Caco-2 (cell line): ENCODE measurements at regions not wholly inside any gene's neighbourhood (a gene's known extent, or its start where the extent isn't known, plus 50 kb on each side); places are given as distances from the start of the nearest gene placed in this dataset.

Source experiments
- BruUV-seq: library from RNA; stranded (reverse); fragments of 400-500 nt; replicated peaks from 2 replicates; lab custom pipeline; 2021; lab: Mats Ljungman, UMichigan
- CTCF ChIA-PET: fragments of 300-600 bp; sonication (Branson Sonifier 250); formaldehyde crosslinking; loops from one replicate; lab custom pipeline; 2022; ENCODE audit warnings: antibody characterized with exemption; lab: Charles Lee
- POLR2A ChIA-PET: fragments of 300-600 bp; sonication (Branson Sonifier 250); formaldehyde crosslinking; loops from one replicate; lab custom pipeline; 2022; ENCODE audit warnings: antibody characterized with exemption; lab: Charles Lee
- DNase-seq, 2 experiments: peaks; one replicate each; pipeline versions ENCODE4 v3.0.0 to v3.0.0-alpha.2; 2020 to 2022
- H3K27me3 ChIP-seq: replicated peaks from 2 replicates; pipeline ENCODE4 v1.6.0; 2011; ENCODE audit warnings: low read length; ENCODE audit not compliant: control insufficient read depth, insufficient read depth
- H3K36me3 ChIP-seq: 2 replicates; pipeline ENCODE4 v1.5.1; 2011; ENCODE audit warnings: low read length; ENCODE audit not compliant: control insufficient read depth, insufficient read depth
- H3K4me1 ChIP-seq: fragments of 250-450 bp; sonication (Bioruptor Pico); 2 replicates; pipeline ENCODE4 v1.5.1; 2020; ENCODE audit warnings: mild to moderate bottlenecking
- H3K4me3 ChIP-seq: 2 replicates; pipeline ENCODE4 v1.5.1; 2011; ENCODE audit warnings: low read depth, mild to moderate bottlenecking, control low read depth, low read length
- H3K9me3 ChIP-seq: fragments of 250-450 bp; sonication (Bioruptor Pico); 2 replicates; pipeline ENCODE4 v1.5.1; 2020; ENCODE audit warnings: mild to moderate bottlenecking, moderate library complexity
- H3K27ac Mint-ChIP-seq: one replicate; pipeline ENCODE4 v1.8.0; 2022; ENCODE audit warnings: mixed read lengths; ENCODE audit not compliant: unreplicated experiment
- H3K27me3 Mint-ChIP-seq: one replicate; pipeline ENCODE4 v1.8.0; 2022; ENCODE audit warnings: mixed read lengths; ENCODE audit not compliant: insufficient read depth, unreplicated experiment
- H3K36me3 Mint-ChIP-seq: one replicate; pipeline ENCODE4 v1.8.0; 2022; ENCODE audit warnings: mild to moderate bottlenecking, mixed read lengths; ENCODE audit not compliant: insufficient read depth, unreplicated experiment
- H3K4me1 Mint-ChIP-seq: one replicate; pipeline ENCODE4 v1.8.0; 2022; ENCODE audit warnings: low read depth, mixed read lengths; ENCODE audit not compliant: unreplicated experiment
- H3K4me3 Mint-ChIP-seq: one replicate; pipeline ENCODE4 v1.8.0; 2022; ENCODE audit warnings: mild to moderate bottlenecking, moderate library complexity, mixed read lengths; ENCODE audit not compliant: unreplicated experiment
- H3K9me3 Mint-ChIP-seq: one replicate; pipeline ENCODE4 v1.8.0; 2022; ENCODE audit warnings: mixed read lengths; ENCODE audit not compliant: unreplicated experiment
- intact Hi-C: fragments of 100-400 bp; cut with micrococcal nuclease; formaldehyde crosslinking; loops from one replicate; pipeline ENCODE4 v1.10.0; 2022; ENCODE audit not compliant: unreplicated experiment
- TF ChIP-seq, protein P1 (sequence below), 2 experiments: fragments of 200-600 bp in 1 of 2; IDR thresholded peaks; 1 replicate in 1 of 2; 2 replicates in 1 of 2; pipeline versions ENCODE4 v1.5.1 to v1.8.0; 2011 to 2022; ENCODE audit warnings: antibody characterized with exemption in 1 of 2, control low read depth in 1 of 2, inconsistent platforms in 1 of 2, low read depth in 1 of 2, low read length in 1 of 2, mild to moderate bottlenecking in 1 of 2, moderate library complexity in 1 of 2; ENCODE audit not compliant: insufficient read depth in 1 of 2, severe bottlenecking in 1 of 2, unreplicated experiment in 1 of 2

DNA sequence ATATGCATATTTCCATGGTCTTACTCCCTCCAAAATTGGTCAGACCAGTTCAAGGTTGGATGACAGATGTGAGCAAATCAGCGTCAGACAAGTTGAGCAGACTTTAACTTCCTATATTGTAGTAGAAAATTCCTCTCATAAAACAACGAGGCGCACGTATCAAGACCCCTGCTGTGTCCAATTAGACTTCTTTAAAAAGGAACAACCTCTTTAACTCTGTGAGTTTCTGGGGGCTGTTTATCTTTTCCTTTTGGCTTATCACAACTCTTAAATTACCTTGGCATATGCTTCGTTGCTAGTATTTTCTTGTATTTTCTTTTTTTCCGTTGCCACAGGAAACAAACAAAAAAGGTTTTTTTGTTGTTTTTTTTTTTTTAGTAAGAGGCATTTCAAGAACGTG lies 398.2 kb upstream of the WWC1 start:
- intact Hi-C loops, result no loop called here
- no TSS peak for BruUV-seq
- ChIA-PET CTCF (no interaction called here), POLR2A (no interaction called here)
- Histone ChIP-seq H3K36me3 (no peaks in the 10 kb centered on the region), H3K4me1 (peaks cover 5% of the 10 kb centered on the region; the same call in 1 of the 2 replicates), H3K4me3 (no peak overlapping the region), H3K9me3 (no peaks in the 10 kb centered on the region), H3K27me3 (no peaks in the 10 kb centered on the region)
- Mint-ChIP-seq H3K4me3 (no peak overlapping the region), H3K4me1 (peaks cover 7% of the 10 kb centered on the region), H3K27me3 (peaks cover 16% of the 10 kb centered on the region), H3K27ac (no peak overlapping the region), H3K36me3 (no peaks in the 10 kb centered on the region), H3K9me3 (peaks cover 10% of the 10 kb centered on the region)
- DNase-seq, result no peak
- TF ChIP-seq, protein P1, sequence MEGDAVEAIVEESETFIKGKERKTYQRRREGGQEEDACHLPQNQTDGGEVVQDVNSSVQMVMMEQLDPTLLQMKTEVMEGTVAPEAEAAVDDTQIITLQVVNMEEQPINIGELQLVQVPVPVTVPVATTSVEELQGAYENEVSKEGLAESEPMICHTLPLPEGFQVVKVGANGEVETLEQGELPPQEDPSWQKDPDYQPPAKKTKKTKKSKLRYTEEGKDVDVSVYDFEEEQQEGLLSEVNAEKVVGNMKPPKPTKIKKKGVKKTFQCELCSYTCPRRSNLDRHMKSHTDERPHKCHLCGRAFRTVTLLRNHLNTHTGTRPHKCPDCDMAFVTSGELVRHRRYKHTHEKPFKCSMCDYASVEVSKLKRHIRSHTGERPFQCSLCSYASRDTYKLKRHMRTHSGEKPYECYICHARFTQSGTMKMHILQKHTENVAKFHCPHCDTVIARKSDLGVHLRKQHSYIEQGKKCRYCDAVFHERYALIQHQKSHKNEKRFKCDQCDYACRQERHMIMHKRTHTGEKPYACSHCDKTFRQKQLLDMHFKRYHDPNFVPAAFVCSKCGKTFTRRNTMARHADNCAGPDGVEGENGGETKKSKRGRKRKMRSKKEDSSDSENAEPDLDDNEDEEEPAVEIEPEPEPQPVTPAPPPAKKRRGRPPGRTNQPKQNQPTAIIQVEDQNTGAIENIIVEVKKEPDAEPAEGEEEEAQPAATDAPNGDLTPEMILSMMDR (IDR thresholded peaks at IDR 0.05; ENCODE audit: insufficient read depth in 1 of 2, low read depth in 1 of 2, low read length in 1 of 2, severe bottlenecking in 1 of 2, unreplicated experiment in 1 of 2), result no peak

GRCh38 chr5:167894631-167895472 lies 396.6 kb upstream of the WWC1 start:
- DNase-seq, result no peak
- CTCF ChIA-PET, result no interaction called here
- Histone ChIP-seq H3K4me1 (no peaks in the 10 kb centered on the region), H3K36me3 (no peaks in the 10 kb centered on the region), H3K4me3 (no peak overlapping the region), H3K27me3 (no peaks in the 10 kb centered on the region), H3K9me3 (no peaks in the 10 kb centered on the region)
- BruUV-seq, result no TSS peak
- POLR2A ChIA-PET, result no interaction called here
- Mint-ChIP-seq H3K27ac (no peak overlapping the region), H3K36me3 (no peaks in the 10 kb centered on the region), H3K27me3 (peaks cover 24% of the 10 kb centered on the region), H3K4me1 (no peaks in the 10 kb centered on the region), H3K9me3 (peaks cover under 1% of the 10 kb centered on the region), H3K4me3 (no peak overlapping the region)
- intact Hi-C loops, result no loop called here
- TF ChIP-seq, protein P1 (IDR thresholded peaks at IDR 0.05; ENCODE audit: insufficient read depth in 1 of 2, low read depth in 1 of 2, low read length in 1 of 2, severe bottlenecking in 1 of 2, unreplicated experiment in 1 of 2), result no peak

DNA sequence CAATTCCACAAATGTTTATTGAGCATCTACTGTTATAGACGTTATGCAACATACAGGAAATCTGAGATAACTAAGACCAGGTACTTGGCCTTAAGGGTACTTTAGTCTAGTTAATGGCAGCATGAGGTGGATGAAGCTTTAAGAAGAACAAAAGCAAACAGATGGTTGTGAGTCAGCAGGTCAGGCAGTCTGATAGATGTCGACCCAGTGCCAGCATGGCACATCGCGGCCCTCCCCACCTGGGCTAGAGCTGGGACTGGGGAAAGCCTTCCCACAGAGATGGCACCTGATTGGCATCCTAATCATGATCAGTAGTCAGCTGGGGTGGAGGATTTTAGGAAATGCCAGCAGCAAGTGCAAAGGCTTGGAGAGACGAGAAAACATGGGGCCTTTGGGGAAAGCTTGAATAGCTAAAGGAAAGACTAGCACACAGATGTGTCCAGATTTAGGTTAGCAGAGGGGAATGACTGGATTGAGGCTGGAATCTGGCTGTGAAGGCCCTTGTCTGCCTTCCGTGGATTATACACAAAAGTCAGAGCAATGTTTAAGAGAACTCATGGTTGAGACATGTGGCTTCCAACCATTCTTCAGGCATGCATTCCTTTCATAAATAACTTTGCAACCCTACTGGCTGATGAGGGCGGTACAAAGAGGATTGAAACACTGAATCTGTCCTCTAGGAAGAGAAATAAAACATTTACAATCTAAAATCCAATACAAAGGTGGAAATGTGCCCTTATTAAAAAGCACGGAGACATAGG lies 395.4 kb upstream of the WWC1 start:
- no peaks in the 10 kb centered on the region for H3K27me3 ChIP-seq
- Mint-ChIP-seq H3K4me1 (no peaks in the 10 kb centered on the region), H3K9me3 (no peaks in the 10 kb centered on the region), H3K27me3 (peaks cover 24% of the 10 kb centered on the region), H3K4me3 (no peak overlapping the region), H3K27ac (no peak overlapping the region), H3K36me3 (no peaks in the 10 kb centered on the region)
- TF ChIP-seq, protein P1 (IDR thresholded peaks at IDR 0.05; ENCODE audit: insufficient read depth in 1 of 2, low read depth in 1 of 2, low read length in 1 of 2, severe bottlenecking in 1 of 2, unreplicated experiment in 1 of 2), result no peak
- no peak overlapping the region for H3K4me3 ChIP-seq
- no peak for DNase-seq
- intact Hi-C loops, result no loop called here
- CTCF ChIA-PET, result no interaction called here
- H3K4me1 ChIP-seq, result no peaks in the 10 kb centered on the region
- POLR2A ChIA-PET, result no interaction called here
- H3K36me3 ChIP-seq, result no peaks in the 10 kb centered on the region
- no peaks in the 10 kb centered on the region for H3K9me3 ChIP-seq
- BruUV-seq, result no TSS peak
